Liver (tissue), 8 donors: ENCODE measurements at regions not wholly inside any gene's neighbourhood (a gene's known extent, or its start where the extent isn't known, plus 50 kb on each side); places are given as distances from the start of the nearest gene placed in this dataset.

ENCODE experiments used
- DNase-seq: peaks from one replicate; pipeline ENCODE4 v3.0.0-alpha.2; 2017; ENCODE audit warnings: low spot score
- H3K27ac ChIP-seq, 2 donors: one replicate each; pipeline ENCODE4 v1.7.0; 2013; ENCODE audit warnings: inconsistent platforms in 2 of 2, low read length in 2 of 2, control low read depth in 1 of 2, low read depth in 1 of 2, mild to moderate bottlenecking in 1 of 2
- H3K27me3 ChIP-seq, 4 donors: one replicate each; pipeline versions ENCODE4 v1.6.1 to v1.7.0; 2013; ENCODE audit warnings: low read length in 3 of 4, inconsistent platforms in 1 of 4, mild to moderate bottlenecking in 1 of 4, moderate library complexity in 1 of 4; ENCODE audit not compliant: control insufficient read depth in 4 of 4, insufficient read depth in 4 of 4
- H3K36me3 ChIP-seq, 4 donors: one replicate each; pipeline versions ENCODE4 v1.6.1 to v1.7.0; 2013; ENCODE audit warnings: low read length in 3 of 4, mild to moderate bottlenecking in 3 of 4, low read depth in 1 of 4, moderate library complexity in 1 of 4; ENCODE audit not compliant: control insufficient read depth in 4 of 4, insufficient read depth in 3 of 4
- H3K4me1 ChIP-seq, 4 donors: one replicate each; pipeline versions ENCODE4 v1.6.1 to v1.7.0; 2013; ENCODE audit warnings: low read length in 3 of 4, mild to moderate bottlenecking in 3 of 4, moderate library complexity in 1 of 4; ENCODE audit not compliant: control insufficient read depth in 4 of 4, insufficient read depth in 4 of 4
- H3K4me3 ChIP-seq, 3 donors: one replicate each; pipeline versions ENCODE4 v1.6.1 to v1.7.0; 2013; ENCODE audit warnings: low read length in 3 of 3, control low read depth in 1 of 3, low read depth in 1 of 3, mild to moderate bottlenecking in 1 of 3
- H3K9ac ChIP-seq, 2 donors: one replicate each; pipeline ENCODE4 v1.7.0; 2013; ENCODE audit warnings: low read length in 2 of 2, mild to moderate bottlenecking in 2 of 2, moderate library complexity in 2 of 2, control low read depth in 1 of 2, low read depth in 1 of 2
- H3K9me3 ChIP-seq, 4 donors: one replicate each; pipeline versions ENCODE4 v1.6.1 to v1.7.0; 2013; ENCODE audit warnings: low read length in 3 of 4; ENCODE audit not compliant: control insufficient read depth in 4 of 4
- CTCF ChIP-seq: fragments of 150-350 bp; IDR thresholded peaks from 2 replicates; pipeline ENCODE4 v1.5.1; 2017; ENCODE audit warnings: improper control_type of control experiment, low read depth, low read length; ENCODE audit not compliant: missing input control
- EGR1 ChIP-seq, 2 donors: IDR thresholded peaks; 2 replicates each; pipeline ENCODE4 v1.6.1; 2016 to 2018; ENCODE audit warnings: antibody characterized with exemption in 2 of 2, low read depth in 2 of 2
- FOXA1 ChIP-seq: IDR thresholded peaks from 2 replicates; pipeline ENCODE4 v1.6.1; 2016; ENCODE audit warnings: antibody characterized with exemption
- FOXA2 ChIP-seq: IDR thresholded peaks from 2 replicates; pipeline ENCODE4 v1.6.1; 2016; ENCODE audit warnings: antibody characterized with exemption
- HNF4A ChIP-seq, 2 donors: conservative IDR thresholded peaks; 2 replicates each; pipeline ENCODE4 v1.6.1; 2016; ENCODE audit warnings: antibody characterized with exemption in 2 of 2, mild to moderate bottlenecking in 2 of 2
- JUND ChIP-seq, 2 donors: IDR thresholded peaks; 2 replicates each; pipeline ENCODE4 v1.6.1; 2016; ENCODE audit warnings: antibody characterized with exemption in 2 of 2
- RAD21 ChIP-seq, 2 donors: IDR thresholded peaks; 2 replicates each; pipeline ENCODE4 v1.6.1; 2016; ENCODE audit warnings: antibody characterized with exemption in 2 of 2, mild to moderate bottlenecking in 2 of 2
- REST ChIP-seq: IDR thresholded peaks from 2 replicates; pipeline ENCODE4 v1.6.1; 2016; ENCODE audit warnings: antibody characterized with exemption, mild to moderate bottlenecking
- SP1 ChIP-seq: IDR thresholded peaks from 2 replicates; pipeline ENCODE4 v1.6.1; 2018; ENCODE audit warnings: antibody characterized with exemption, mild to moderate bottlenecking
- YY1 ChIP-seq: IDR thresholded peaks from 2 replicates; pipeline ENCODE4 v1.6.1; 2016; ENCODE audit warnings: antibody characterized with exemption, mild to moderate bottlenecking
- ZBTB33 ChIP-seq: IDR thresholded peaks from 2 replicates; pipeline ENCODE4 v1.6.1; 2016; ENCODE audit warnings: antibody characterized with exemption
- WGBS: extraction: QIAGEN DNeasy Blood & Tissue Kit; methylation state at CpG from one replicate; pipeline ENCODE4 v1.1.7; 2013; 5-methylcytosine and 5-hydroxymethylcytosine counted together
- TF ChIP-seq, protein P1 (sequence below): IDR thresholded peaks from 2 replicates; pipeline ENCODE4 v1.6.1; 2016; ENCODE audit warnings: antibody characterized with exemption
- donor health status: healthy.
- donor health status: healthy.
- donor health status: healthy.
- donor health status: healthy.
- donor health status: healthy.

- Histone ChIP-seq H3K36me3 (no peaks in the 10 kb centered on the region), H3K9me3 (no peaks in the 10 kb centered on the region), H3K27ac (no peak overlapping the region), H3K4me3 (no peak overlapping the region), H3K4me1 (no peaks in the 10 kb centered on the region), H3K9ac (no peak overlapping the region), H3K27me3 (peaks cover 0 to 4% (median 0%) of the 10 kb centered on the region in 4 donors)
- WGBS = 91% methylated on average over 12 of the region's 12 CpGs
- DNase-seq = no peak
- TF ChIP-seq EGR1 (IDR thresholded peaks at IDR 0.05; ENCODE audit: low read depth in 2 of 2) (no peak), REST (no peak), ZBTB33 (no peak), FOXA1 (no peak), FOXA2 (no peak), HNF4A (conservative IDR thresholded peaks at IDR 0.05) (no peak), RAD21 (IDR thresholded peaks at IDR 0.05) (no peak), CTCF (no peak), JUND (IDR thresholded peaks at IDR 0.05) (no peak), YY1 (no peak), SP1 (no peak)
- TF ChIP-seq, protein P1, sequence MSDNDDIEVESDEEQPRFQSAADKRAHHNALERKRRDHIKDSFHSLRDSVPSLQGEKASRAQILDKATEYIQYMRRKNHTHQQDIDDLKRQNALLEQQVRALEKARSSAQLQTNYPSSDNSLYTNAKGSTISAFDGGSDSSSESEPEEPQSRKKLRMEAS = no peak
These were observed 200.3 kb downstream of the DLL1 start for GRCh38 chr6:170090561-170090960.

- no peak for TF ChIP-seq RAD21 (IDR thresholded peaks at IDR 0.05)
- TF ChIP-seq REST = no peak
- TF ChIP-seq EGR1 (IDR thresholded peaks at IDR 0.05; ENCODE audit: low read depth in 2 of 2) = no peak
These were observed 200.9 kb downstream of the DLL1 start for GRCh38 chr6:170089963-170090362.

More at GRCh38 chr6:170089963-170090362, 200.9 kb downstream of the DLL1 start:
- H3K9me3 ChIP-seq = no peaks in the 10 kb centered on the region
- no peak for DNase-seq
- no peak overlapping the region for H3K4me3 ChIP-seq
- no peak overlapping the region for H3K27ac ChIP-seq
- peaks cover 0 to 4% (median 0%) of the 10 kb centered on the region in 4 donors for H3K27me3 ChIP-seq
- 74% methylated on average over 11 of the region's 11 CpGs for WGBS
- no peak overlapping the region for H3K9ac ChIP-seq
- no peaks in the 10 kb centered on the region for H3K4me1 ChIP-seq
- no peaks in the 10 kb centered on the region for H3K36me3 ChIP-seq
